ENCODE measurements at regions not wholly inside any gene's neighbourhood (a gene's known extent, or its start where the extent isn't known, plus 50 kb on each side); places are given as distances from the start of the nearest gene placed in this dataset.

- TF ChIP-seq TAF1 (IDR thresholded peaks at IDR 0.05; ENCODE audit: low read depth) (no peak), MAX (IDR thresholded peaks at IDR 0.05) (no peak), ZBTB7A (IDR thresholded peaks at IDR 0.05; ENCODE audit: low read depth) (no peak), EGR1 (IDR thresholded peaks at IDR 0.05) (no peak), USF1 (IDR thresholded peaks at IDR 0.05) (no peak), FOXM1 (IDR thresholded peaks at IDR 0.05; ENCODE audit: borderline replicate concordance, low read depth) (no peak), TCF12 (IDR thresholded peaks at IDR 0.05; ENCODE audit: low read depth) (no peak), EP300 (IDR thresholded peaks at IDR 0.05; ENCODE audit: borderline replicate concordance) (no peak), CREB1 (IDR thresholded peaks at IDR 0.05; ENCODE audit: low read depth) (no peak), NFIC (IDR thresholded peaks at IDR 0.05) (no peak), RAD21 (IDR thresholded peaks at IDR 0.05; ENCODE audit: low read depth) (no peak), TEAD4 (IDR thresholded peaks at IDR 0.05) (no peak), YY1 (IDR thresholded peaks at IDR 0.05; ENCODE audit: low read depth) (no peak), CEBPB (IDR thresholded peaks at IDR 0.05) (no peak), REST (IDR thresholded peaks at IDR 0.05; ENCODE audit: low read depth) (no peak)
Observed at GRCh38 chr20:54995011-54995410, 519.6 kb downstream of the DOK5 start.

GRCh38 chr20:54985091-54985490 is 509.7 kb downstream of the DOK5 start:
- no peak for TF ChIP-seq EP300 (IDR thresholded peaks at IDR 0.05; ENCODE audit: borderline replicate concordance)
- no peak for TF ChIP-seq CEBPB (IDR thresholded peaks at IDR 0.05)
- TF ChIP-seq TAF1 (IDR thresholded peaks at IDR 0.05; ENCODE audit: low read depth), result no peak
- no peak for TF ChIP-seq FOXM1 (IDR thresholded peaks at IDR 0.05; ENCODE audit: borderline replicate concordance, low read depth)
- no peak for TF ChIP-seq NFIC (IDR thresholded peaks at IDR 0.05)
- no peak for TF ChIP-seq CREB1 (IDR thresholded peaks at IDR 0.05; ENCODE audit: low read depth)
- TF ChIP-seq RAD21 (IDR thresholded peaks at IDR 0.05; ENCODE audit: low read depth), result no peak
- TF ChIP-seq TCF12 (IDR thresholded peaks at IDR 0.05; ENCODE audit: low read depth), result no peak
- TF ChIP-seq TEAD4 (IDR thresholded peaks at IDR 0.05), result no peak
- no peak for TF ChIP-seq EGR1 (IDR thresholded peaks at IDR 0.05)
- no peak for TF ChIP-seq YY1 (IDR thresholded peaks at IDR 0.05; ENCODE audit: low read depth)
- no peak for TF ChIP-seq ZBTB7A (IDR thresholded peaks at IDR 0.05; ENCODE audit: low read depth)
- TF ChIP-seq REST (IDR thresholded peaks at IDR 0.05; ENCODE audit: low read depth), result no peak
- TF ChIP-seq MAX (IDR thresholded peaks at IDR 0.05), result no peak

- TF ChIP-seq YY1 (IDR thresholded peaks at IDR 0.05; ENCODE audit: low read depth) (no peak), EP300 (IDR thresholded peaks at IDR 0.05; ENCODE audit: borderline replicate concordance) (no peak), FOXM1 (IDR thresholded peaks at IDR 0.05; ENCODE audit: borderline replicate concordance, low read depth) (no peak), TAF1 (IDR thresholded peaks at IDR 0.05; ENCODE audit: low read depth) (no peak), MAX (IDR thresholded peaks at IDR 0.05) (no peak), TEAD4 (IDR thresholded peaks at IDR 0.05) (no peak), TCF12 (IDR thresholded peaks at IDR 0.05; ENCODE audit: low read depth) (no peak), CREB1 (IDR thresholded peaks at IDR 0.05; ENCODE audit: low read depth) (no peak), USF1 (IDR thresholded peaks at IDR 0.05) (no peak), RAD21 (IDR thresholded peaks at IDR 0.05; ENCODE audit: low read depth) (no peak), CEBPB (IDR thresholded peaks at IDR 0.05) (no peak), NFIC (IDR thresholded peaks at IDR 0.05) (no peak), ZBTB7A (IDR thresholded peaks at IDR 0.05; ENCODE audit: low read depth) (no peak), EGR1 (IDR thresholded peaks at IDR 0.05) (no peak), REST (IDR thresholded peaks at IDR 0.05; ENCODE audit: low read depth) (no peak)
Observed at GRCh38 chr20:54984104-54984448, 508.7 kb downstream of the DOK5 start.

- TF ChIP-seq TAF1 (IDR thresholded peaks at IDR 0.05; ENCODE audit: low read depth) (no peak), EP300 (IDR thresholded peaks at IDR 0.05; ENCODE audit: borderline replicate concordance) (no peak), EGR1 (IDR thresholded peaks at IDR 0.05) (no peak), CEBPB (IDR thresholded peaks at IDR 0.05) (no peak), USF1 (IDR thresholded peaks at IDR 0.05) (no peak), TCF12 (IDR thresholded peaks at IDR 0.05; ENCODE audit: low read depth) (no peak), CREB1 (IDR thresholded peaks at IDR 0.05; ENCODE audit: low read depth) (no peak), REST (IDR thresholded peaks at IDR 0.05; ENCODE audit: low read depth) (no peak), ZBTB7A (IDR thresholded peaks at IDR 0.05; ENCODE audit: low read depth) (no peak), NFIC (IDR thresholded peaks at IDR 0.05) (no peak), YY1 (IDR thresholded peaks at IDR 0.05; ENCODE audit: low read depth) (no peak), FOXM1 (IDR thresholded peaks at IDR 0.05; ENCODE audit: borderline replicate concordance, low read depth) (no peak), TEAD4 (IDR thresholded peaks at IDR 0.05) (no peak), MAX (IDR thresholded peaks at IDR 0.05) (no peak), RAD21 (IDR thresholded peaks at IDR 0.05; ENCODE audit: low read depth) (no peak)
Observed at GRCh38 chr20:54981175-54981574, 505.8 kb downstream of the DOK5 start.
